HUDEP-2 (cell line): ENCODE measurements at regions not wholly inside any gene's neighbourhood (a gene's known extent, or its start where the extent isn't known, plus 50 kb on each side); places are given as distances from the start of the nearest gene placed in this dataset.
A peak's percentile ranks its signal among the peaks of the same experiment; 100 is the strongest.

Experiments used
- DNase-seq, 76 experiments: peaks; one replicate each; lab custom pipeline; 2025; ENCODE audit not compliant: unreplicated experiment in 76 of 76; lab: John Stamatoyannopoulos, UW

GRCh38 chr3:84008623-84009022 lies 950.2 kb upstream of the CADM2 start:
- no peak for DNase-seq

GRCh38 chr3:84023842-84024241 lies 934.9 kb upstream of the CADM2 start:
- no peak for DNase-seq

- DNase-seq, result no peak
These were observed 919.7 kb upstream of the CADM2 start for GRCh38 chr3:84039099-84039498.

DNA sequence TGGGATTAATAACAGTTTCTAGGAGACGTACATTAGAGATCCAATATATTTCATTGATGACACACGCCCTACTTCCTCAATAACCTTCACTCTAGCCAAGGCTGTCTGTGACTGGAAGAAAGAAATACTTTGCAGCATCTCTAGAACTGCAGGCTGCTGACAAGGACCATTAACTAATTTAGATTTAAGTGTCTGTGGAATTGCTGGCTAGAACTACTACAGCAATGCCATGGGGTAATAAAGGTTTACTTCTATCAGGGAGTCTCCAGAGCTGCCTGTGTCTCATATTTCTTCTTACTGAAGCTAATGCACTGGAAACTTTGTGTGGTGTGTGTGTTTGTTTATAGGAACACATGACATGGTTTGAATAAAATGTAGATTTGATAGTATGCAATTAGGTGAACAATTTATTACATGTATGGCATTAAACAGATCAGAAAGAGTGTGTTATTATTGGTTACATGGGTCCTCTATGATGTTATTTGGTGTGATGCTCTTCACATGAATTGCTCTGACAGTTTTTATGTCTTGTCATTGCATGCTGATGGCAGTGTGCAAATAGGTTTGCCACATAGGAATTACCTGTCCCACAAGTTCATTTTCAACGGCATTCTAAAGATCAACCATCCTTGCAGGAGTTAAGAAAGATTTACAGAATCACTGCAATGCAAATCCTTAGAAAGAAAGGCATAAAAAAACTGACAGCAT lies 916.2 kb upstream of the CADM2 start:
- no peak for DNase-seq

GRCh38 chr3:84066915-84067314 lies 891.9 kb upstream of the CADM2 start:
- DNase-seq, result peak in 5 of 76 experiments; percentile 2 to 50 (median 7)

GRCh38 chr3:84073664-84074063 lies 885.1 kb upstream of the CADM2 start:
- DNase-seq, result no peak

DNA sequence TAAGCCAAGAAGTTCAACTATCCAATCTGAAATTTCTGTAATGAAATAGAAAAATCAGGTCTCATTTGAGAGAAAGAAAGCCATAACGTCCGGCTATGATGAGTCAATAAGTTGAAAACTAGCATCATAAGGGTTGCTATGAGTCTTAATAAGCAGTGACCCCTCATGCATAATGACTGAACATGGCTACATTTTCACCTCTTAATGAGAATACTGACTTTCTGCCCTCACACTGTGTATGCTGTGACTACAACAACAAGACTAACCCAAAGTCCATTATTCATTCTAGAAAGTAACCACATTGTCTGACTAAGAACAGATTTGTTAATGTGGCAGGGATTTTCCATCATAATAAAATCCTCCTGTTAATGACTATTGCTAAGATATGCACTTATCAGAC lies 884.0 kb upstream of the CADM2 start:
- DNase-seq, result no peak

GRCh38 chr3:84077479-84077878 lies 881.3 kb upstream of the CADM2 start:
- DNase-seq, result no peak

- no peak for DNase-seq
These were observed 876.1 kb upstream of the CADM2 start for GRCh38 chr3:84082726-84083125.

DNA sequence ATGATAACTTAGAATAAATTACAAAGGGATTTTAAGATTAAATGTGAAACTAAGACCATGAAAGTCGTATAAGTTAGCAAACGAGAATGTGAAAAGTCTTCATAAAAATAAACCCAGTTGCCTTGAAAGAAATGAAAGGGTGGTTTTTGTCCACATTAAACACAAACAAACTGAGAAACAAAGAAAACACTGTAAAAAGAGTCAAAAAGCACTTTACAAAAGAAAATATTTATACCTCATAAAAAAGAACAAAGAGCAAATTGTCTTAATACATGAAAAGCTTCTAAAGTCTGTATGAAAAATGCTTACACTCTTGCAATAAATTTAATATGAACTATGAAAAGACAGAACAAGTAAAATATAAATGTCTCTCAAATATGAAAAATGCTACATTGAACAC lies 865.9 kb upstream of the CADM2 start:
- no peak for DNase-seq

GRCh38 chr3:84096188-84096587 lies 862.6 kb upstream of the CADM2 start:
- DNase-seq, result no peak

DNA sequence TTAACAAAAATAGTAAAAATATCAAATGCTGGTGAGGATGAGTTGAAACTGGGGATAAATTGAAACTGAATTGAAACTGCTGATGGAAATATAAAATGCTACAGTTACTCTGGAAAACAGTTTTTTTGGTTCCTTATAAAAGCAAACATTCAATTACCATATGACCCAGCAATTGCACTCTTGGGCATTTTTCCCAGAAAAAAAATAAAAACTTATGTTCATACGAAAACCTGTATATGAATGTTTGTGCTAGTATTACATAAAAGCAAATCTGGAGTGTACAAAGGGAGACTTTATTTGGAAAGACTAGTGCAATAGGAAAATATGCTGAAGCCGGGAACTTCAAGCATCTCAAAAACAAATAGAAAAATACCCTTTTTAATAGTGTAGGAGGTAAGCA lies 857.9 kb upstream of the CADM2 start:
- DNase-seq, result no peak

DNA sequence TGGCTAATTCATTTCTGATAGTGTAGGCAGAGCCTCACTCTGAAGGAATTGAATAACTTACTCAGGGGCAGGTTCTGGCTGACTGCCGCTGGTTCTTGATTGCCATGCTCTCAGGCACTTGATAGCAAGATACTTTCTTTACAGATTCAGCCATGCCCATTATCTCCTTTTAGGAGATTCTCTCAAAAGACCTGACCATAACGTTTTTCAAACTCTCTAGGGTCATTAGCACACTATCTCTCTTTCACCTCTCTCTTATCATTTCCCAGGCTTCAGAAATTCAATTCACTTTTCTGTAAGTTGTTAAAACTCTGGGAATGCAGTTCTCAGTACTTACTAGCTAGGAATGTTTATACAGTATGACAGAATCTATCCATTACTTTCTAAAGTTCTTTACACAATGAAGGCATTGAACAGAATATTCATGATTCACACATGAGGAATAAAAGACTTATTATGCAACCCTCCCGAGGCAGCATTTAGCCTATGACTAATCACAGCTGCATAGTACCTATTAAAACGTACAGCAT lies 850.3 kb upstream of the CADM2 start:
- DNase-seq, result no peak

GRCh38 chr3:84109911-84110310 lies 848.9 kb upstream of the CADM2 start:
- DNase-seq, result no peak

GRCh38 chr3:84110787-84111186 lies 848.0 kb upstream of the CADM2 start:
- no peak for DNase-seq

- no peak for DNase-seq
These were observed 833.5 kb upstream of the CADM2 start for GRCh38 chr3:84125201-84125721.

- no peak for DNase-seq
These were observed 833.0 kb upstream of the CADM2 start for GRCh38 chr3:84125760-84126159.

DNA sequence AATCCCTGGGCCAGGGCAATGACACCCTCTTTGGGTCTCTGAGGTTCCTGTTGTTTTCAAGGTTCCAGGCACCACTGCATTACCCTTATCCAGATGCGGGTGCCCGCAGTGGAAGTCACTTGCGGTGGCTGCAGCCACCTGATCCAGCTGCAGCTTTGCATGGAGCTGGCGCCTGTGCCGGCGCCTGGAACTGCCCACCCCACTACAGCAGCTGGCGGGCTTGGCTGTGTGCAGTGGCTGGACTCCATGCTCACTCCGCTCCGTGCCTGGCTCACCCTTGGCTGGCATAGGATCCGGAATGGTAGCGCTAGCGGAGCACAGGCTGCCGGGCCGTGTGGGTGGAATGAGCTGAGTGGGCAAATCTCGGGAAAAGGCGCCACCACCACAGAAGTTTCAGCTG lies 832.6 kb upstream of the CADM2 start:
- DNase-seq, result no peak

GRCh38 chr3:84128024-84128423 lies 830.8 kb upstream of the CADM2 start:
- DNase-seq, result no peak

GRCh38 chr3:84136425-84136824 lies 822.4 kb upstream of the CADM2 start:
- DNase-seq, result no peak

DNA sequence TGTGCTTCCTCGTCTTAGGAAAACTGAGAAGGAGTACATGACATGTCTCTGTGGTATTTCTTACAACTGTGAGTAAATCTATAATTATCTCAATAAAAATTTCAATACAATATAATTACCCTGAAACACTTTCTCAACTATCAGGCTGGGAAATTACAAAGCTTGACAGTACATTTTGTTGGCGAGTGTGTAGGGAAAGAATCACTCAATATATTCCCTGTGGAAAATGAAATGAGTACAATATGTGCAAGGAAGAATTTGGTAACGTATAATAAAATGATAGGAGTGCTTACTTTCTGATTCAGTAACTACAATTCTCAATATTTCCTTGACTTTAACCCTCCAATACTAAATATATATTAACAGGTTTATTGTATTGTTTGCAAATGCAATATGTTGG lies 818.2 kb upstream of the CADM2 start:
- no peak for DNase-seq

DNA sequence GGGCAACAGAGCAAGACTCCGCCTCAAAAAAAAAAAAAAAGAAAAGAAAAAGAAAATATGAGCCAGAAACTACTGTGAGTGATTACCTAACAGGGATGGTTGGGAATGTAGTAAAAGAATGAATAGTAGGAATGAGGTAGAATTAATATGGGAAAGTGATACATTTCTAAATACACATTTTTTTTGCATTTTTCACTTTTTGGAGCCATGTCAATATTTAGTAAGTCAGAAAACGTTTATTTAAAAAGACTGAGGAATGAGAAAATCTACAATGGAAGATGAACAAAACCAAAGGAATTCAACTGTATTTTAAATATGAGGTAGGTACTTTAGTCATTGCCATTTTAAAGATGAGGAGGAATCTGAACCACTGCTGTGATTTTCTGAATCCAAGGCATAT lies 817.2 kb upstream of the CADM2 start:
- DNase-seq, result no peak

- no peak for DNase-seq
These were observed 793.5 kb upstream of the CADM2 start for GRCh38 chr3:84165328-84165727.
